ENCODE measurements at regions not wholly inside any gene's neighbourhood (a gene's known extent, or its start where the extent isn't known, plus 50 kb on each side); places are given as distances from the start of the nearest gene placed in this dataset.

GRCh38 chr15:81466741-81467140, 92.7 kb upstream of the TMC3 start:
- Histone ChIP-seq H2AFZ (ENCODE audit: low read depth, low read length) (no peak overlapping the region), H3K36me3 (ENCODE audit: control insufficient read depth, insufficient read depth, low read length) (no peaks in the 10 kb centered on the region), H3K4me2 (ENCODE audit: insufficient read depth, low read length) (no peak overlapping the region), H3K9me1 (ENCODE audit: control insufficient read depth, insufficient read depth, low read length) (no peaks in the 10 kb centered on the region), H4K20me1 (replicated peaks; ENCODE audit: control insufficient read depth, insufficient read depth, low read length) (no peaks in the 10 kb centered on the region), H3K79me2 (ENCODE audit: control insufficient read depth, insufficient read depth, low read length) (no peaks in the 10 kb centered on the region), H3K4me1 (replicated peaks in 1 of 2; ENCODE audit: control insufficient read depth in 2 of 2, insufficient read depth in 2 of 2, low read length in 2 of 2) (no peaks in the 10 kb centered on the region), H3K9ac (ENCODE audit: insufficient read depth in 1 of 2, low read depth in 2 of 2, low read length in 2 of 2) (no peak overlapping the region), H3K9me3 (replicated peaks; ENCODE audit: control insufficient read depth, insufficient read depth, low read depth, low read length) (no peaks in the 10 kb centered on the region; the same call in 1 of the 2 replicates), H3K27ac (ENCODE audit: extremely low read depth, low read depth, low read length) (no peak overlapping the region), H3K27me3 (ENCODE audit: control insufficient read depth in 2 of 2, insufficient read depth in 2 of 2, low read length in 2 of 2) (peaks cover 0 to 2% of the 10 kb centered on the region in 2 experiments; a peak in 1 of 5 replicates), H3K4me3 (no peak overlapping the region)
- no peak for FAIRE-seq
- ChIA-PET POLR2A (no interaction called here), CTCF (ENCODE audit: low intra/inter-chr PET ratio) (no interaction called here)
- no TSS peak for BruUV-seq (replicated peaks)
- ATAC-seq: no peak
- 0% methylated on average over 3 of the region's 3 CpGs for WGBS (ENCODE audit: insufficient coverage, low coverage, missing lambda C conversion rate)
- in situ Hi-C loops (cut with MboI) (no loop called here), intact Hi-C loops (cut with micrococcal nuclease) (no loop called here)
- DNase-seq (ENCODE audit: extremely low read depth in 1 of 4, low spot score in 3 of 4): no peak
- TF ChIP-seq TFAM (CRISPR knock-in tag; conservative IDR thresholded peaks at IDR 0.05) (no peak), STAT5B (CRISPR knock-in tag; IDR thresholded peaks at IDR 0.05) (no peak), SRSF3 (IDR thresholded peaks at IDR 0.05; ENCODE audit: insufficient read depth, low read length) (no peak), ZNF395 (CRISPR knock-in tag; IDR thresholded peaks at IDR 0.05) (no peak), DIDO1 (tag; IDR thresholded peaks at IDR 0.05; ENCODE audit: low read depth) (no peak), SP1 (CRISPR knock-in tag; IDR thresholded peaks at IDR 0.05) (no peak), ZBTB40 (IDR thresholded peaks at IDR 0.05) (no peak), ZBTB40 (CRISPR knock-in tag; IDR thresholded peaks at IDR 0.05) (no peak)
